ENCODE measurements at regions not wholly inside any gene's neighbourhood (a gene's known extent, or its start where the extent isn't known, plus 50 kb on each side); places are given as distances from the start of the nearest gene placed in this dataset.

DNA sequence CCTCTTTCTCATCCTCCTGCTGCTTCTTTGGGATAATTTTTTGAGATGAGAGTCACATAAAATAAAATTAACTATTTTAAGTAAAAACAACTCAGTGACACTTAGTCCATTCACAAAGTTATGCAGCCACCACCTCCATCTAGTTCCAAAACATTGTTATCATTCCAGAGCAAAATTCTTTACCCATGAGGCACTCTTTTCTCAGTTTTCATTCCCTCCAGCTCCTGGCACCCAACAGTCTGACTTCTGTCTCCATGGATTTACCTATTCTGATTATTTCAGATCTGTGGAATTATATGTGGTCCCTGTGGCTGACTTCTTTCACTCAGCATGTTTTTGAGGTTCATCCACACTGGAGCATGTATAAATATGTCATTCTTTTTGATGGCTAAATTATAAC, 239.9 kb upstream of the DYNLRB2 start:
- no peak for DNase-seq

DNA sequence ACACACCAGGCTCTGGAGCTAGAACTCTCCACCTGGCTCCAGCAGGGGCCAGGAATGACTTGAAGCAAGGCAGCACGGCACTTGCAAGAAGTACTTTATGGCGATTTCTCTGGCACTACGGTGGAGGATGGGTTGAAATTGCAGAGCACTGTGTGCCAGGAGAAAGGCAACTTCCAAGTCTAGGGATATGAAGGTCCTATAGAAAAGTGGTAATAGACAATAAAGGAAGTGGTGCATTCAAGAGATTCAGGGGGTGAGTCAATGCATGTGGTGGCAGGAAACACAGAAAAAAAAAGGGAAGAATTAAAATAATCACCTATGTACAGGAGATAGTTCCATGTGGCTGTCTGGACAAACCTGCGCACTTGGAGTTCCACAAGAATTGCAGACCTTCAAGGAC, 240.3 kb upstream of the DYNLRB2 start:
- DNase-seq = no peak

DNA sequence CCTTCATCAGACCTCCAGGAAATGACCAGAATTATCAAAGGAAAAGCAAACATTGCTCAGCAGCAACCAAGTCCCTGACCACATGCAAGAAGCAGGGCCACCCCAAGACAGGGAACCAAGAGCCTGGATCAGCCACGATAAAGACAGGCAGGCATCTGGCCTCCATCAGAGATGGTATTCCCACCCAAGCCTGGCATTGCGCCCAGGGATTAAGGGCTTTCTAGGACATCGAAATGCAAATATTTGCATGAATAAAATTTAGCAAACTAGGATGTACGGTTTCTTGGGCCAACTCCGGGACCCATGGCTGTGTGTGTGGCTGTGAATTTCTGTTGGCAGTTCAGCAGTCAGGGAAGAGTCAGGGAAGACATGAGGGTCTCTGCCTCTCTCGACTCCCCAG, 241.4 kb upstream of the DYNLRB2 start:
- DNase-seq = no peak

DNA sequence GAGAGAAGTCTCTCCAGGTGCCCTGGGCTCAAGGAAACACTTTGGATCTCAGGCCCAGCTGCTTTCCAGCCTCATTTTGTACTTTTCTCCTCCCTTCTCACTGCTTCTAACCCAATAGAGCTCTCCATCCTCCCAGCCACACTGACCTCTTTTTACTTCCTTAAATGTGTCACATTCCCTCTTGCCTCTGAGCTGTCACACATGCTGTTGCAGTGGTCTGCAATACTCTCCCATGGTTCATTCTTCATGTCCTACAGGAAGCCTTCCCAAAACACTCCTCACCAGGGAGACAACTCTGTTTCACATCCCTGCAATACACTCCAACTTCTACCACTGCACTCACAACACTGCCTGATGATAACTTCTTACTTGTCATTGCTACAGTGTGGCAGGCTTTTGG, 242.1 kb upstream of the DYNLRB2 start:
- DNase-seq = peak; percentile 29

DNA sequence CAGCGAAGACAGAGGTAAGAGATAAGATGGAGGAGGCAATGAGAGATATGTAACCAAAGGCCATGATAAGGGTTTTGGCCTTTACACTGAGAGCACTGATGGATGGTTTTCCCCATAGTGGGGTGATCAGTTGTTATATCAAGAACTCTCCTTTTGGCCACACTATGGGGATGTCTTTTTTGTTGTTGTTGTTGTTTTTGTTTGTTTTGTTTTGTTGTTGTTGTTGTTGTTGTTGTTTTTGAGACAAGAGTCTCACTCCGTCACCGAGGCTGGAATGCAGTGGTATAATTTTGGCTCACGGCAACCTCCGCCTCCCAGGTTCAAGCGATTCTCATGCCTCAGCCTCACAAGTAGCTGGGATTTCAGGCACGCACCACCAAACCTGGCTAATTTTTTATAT, 244.8 kb upstream of the DYNLRB2 start:
- no peak for DNase-seq

DNA sequence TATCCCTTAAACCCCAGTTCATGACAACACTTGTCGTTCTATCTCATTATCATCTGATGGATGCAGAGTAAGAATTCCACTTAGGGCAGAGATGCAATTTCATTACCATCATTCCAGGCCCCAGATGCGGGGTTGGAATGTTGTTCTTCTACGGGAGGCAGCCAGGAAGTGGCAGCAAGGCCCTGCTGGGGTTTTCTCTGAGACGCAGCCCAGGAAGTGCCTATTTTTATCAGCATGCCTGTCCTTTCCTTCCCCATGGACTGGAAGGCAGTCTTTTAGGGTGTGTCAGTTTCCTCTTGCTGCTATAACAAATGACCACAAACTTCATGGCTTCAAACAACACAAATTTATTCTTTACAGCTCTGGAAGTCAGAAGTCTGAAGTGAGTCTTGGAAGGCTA, 246.6 kb upstream of the DYNLRB2 start:
- no peak for DNase-seq

DNA sequence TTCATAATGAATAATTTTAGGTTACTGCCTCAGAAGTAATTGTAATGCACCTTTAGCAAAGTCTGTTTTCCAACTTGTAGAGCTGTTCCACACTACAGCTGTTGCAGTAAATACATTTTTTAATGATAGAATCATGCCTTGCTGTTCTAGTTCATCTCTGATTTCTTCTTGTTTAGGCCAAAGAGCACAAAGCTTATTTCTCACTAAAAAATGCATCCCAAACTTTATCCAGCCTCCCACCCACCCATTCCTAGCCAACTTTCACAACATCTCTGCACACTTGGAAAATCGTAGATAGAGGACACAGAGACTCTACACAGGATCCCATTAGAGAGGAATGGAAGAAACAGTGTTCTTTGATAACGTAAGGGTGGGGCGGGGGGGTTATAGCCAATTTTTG, 252.2 kb upstream of the DYNLRB2 start:
- DNase-seq = no peak

DNA sequence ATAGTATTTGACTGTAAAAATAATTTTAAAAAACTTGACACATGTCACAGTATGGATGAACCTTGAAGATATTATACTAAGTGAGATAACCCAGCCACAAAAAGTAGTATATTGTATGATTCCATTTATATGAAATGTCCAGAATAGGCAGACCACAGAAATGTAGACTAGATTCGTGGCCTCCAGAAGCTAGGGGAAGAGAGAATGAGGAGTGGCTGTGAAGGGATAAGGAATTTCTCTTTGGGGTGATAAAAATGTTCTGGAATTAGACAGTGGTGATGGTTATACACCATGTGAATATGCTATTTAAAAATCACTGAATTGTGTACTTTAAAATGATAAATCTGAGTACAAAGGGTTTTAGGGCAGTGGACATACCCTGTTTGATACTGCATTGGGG, 253.1 kb upstream of the DYNLRB2 start:
- DNase-seq = no peak

DNA sequence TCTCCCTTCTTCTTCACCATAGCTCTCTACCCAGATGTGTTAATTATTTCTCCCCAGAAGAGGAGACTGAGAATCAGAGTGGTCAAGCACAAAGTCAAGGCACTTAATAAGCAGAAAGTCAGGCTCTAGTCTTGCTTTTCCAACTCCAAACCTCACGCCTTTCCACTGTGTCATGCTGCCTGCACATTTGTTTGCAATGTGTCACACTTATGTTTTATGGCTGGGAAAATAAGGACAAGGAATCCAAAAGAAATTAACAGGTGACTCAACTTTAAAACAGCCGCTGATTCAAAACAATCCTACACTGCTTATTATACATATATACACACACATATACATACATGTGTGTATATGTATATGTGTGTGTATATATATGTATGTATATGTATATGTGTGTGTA, 255.7 kb upstream of the DYNLRB2 start:
- no peak for DNase-seq

DNA sequence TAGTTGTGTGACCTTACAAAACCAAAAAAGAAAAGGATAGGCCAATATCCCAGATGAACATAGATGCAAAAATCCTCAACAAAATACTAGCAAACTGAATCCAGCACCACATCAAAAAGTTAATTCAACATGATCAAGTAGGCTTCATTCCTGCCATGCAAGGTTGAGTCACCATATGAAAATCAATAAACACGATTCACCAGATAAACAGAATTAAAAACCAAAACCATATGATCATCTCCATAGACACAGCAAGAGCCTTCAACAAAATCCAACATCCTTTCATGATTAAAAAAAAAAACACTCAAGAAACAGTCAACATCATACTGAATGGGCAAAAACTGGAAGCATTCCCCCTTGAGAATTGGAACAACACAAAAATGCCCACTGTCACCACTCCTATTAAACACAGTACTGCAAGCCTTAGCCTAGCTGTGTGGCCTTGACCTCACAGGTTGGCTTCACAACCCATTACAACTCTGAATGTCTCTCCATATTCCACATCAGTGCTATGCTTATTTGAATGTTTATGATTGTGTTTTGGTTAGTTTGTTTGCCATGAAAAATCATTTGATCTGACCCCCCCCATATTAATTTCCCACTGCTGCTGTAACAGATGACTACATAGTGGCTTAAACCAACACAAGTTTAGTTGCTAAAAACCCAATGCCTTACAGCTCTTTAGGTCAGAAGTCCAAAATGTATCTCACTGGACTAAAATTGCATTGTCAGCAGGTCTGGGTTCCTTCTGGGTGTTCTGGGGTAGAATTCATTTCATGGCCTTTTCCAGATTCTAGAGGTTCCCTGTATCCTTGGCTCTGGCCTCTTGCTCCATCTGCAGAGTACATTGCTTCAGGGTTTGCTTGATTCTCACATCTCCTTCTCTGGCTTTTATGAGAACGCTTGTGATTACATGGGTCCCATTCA, 257.1 kb upstream of the DYNLRB2 start:
- DNase-seq = no peak

DNA sequence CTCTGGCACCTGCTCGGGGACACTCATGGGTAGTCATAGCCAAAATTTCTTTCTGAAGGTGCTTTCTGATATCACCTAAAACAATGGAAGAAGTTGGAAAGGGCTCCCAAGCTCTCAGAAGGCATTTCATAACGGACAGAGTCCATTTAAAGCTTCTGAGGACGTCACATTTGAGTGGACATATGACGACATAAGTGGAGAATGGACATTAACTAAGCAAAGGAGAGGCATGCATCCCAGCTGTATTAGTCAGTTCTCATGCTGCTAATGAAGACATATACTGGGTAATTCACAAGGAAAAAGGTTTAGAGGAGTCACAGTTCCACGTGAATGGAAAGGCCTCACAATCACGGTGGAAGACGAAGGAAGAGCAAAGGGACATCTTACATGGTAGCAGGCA, 260.2 kb upstream of the DYNLRB2 start:
- no peak for DNase-seq

DNA sequence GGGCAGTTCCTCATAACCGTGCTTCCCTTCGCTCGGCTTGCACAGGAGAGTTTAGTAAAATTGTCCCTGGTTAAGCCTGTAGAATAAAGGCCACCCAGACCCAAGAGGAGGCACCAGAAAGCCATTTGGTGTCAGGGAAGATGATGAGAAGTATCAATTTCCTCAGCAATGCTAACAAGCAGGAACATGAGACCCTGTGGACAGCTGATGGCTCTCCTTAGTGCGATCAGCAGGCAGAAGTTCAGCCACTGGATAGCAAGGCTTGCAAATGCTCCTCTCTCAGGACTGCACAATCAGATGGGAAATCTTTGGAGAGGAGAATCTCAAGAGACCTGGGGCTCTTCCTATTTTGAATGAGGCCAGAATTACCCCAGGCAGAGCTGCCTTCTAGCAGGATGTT, 261.1 kb upstream of the DYNLRB2 start:
- DNase-seq = no peak

DNA sequence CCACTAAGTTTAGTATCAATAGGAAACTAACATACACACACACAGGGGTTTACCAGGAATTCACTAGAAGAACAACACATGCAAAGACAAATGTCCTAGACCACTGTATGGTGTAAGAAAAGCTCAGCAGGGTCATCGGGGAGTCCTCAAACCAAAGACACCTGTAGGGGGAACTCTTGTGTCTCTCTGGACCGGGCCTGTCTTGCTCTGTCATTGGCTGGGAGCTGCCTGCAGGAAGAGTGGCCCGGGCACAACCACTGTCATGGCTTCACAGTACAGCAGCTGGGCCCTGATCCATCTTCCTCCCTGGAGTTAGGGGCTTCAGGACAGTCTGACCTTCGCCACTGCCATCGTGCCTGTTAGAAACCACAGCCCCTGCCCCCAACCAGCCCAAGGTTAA, 263.6 kb upstream of the DYNLRB2 start:
- DNase-seq = no peak

DNA sequence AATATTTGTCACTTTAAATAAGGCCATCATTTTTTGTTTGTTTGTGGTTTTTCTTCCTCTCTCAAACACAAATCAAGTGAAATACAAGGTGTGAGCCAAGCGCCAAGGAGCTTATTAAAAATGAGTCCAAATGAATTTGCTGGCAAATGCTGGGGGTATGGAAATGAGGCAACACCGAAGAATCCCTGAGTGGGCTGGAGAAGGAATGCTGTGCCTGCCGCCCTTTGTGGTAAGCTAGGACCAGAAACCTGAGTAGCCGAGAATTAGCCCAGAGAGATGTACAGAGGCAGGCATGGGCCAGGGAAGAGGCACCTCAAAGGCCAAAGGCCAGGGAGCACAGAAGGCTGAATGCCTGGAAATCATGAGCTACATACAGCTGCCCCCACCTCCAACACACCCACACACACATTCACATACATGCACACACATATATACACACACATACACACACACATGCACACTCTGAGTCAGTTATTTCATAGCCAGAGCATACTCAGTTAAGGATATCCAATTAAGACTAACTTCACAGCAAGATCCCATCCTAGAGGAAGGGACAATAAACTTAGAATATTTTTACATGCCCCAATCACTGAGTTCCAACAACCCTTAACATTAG, 266.1 kb upstream of the DYNLRB2 start:
- DNase-seq = no peak

DNA sequence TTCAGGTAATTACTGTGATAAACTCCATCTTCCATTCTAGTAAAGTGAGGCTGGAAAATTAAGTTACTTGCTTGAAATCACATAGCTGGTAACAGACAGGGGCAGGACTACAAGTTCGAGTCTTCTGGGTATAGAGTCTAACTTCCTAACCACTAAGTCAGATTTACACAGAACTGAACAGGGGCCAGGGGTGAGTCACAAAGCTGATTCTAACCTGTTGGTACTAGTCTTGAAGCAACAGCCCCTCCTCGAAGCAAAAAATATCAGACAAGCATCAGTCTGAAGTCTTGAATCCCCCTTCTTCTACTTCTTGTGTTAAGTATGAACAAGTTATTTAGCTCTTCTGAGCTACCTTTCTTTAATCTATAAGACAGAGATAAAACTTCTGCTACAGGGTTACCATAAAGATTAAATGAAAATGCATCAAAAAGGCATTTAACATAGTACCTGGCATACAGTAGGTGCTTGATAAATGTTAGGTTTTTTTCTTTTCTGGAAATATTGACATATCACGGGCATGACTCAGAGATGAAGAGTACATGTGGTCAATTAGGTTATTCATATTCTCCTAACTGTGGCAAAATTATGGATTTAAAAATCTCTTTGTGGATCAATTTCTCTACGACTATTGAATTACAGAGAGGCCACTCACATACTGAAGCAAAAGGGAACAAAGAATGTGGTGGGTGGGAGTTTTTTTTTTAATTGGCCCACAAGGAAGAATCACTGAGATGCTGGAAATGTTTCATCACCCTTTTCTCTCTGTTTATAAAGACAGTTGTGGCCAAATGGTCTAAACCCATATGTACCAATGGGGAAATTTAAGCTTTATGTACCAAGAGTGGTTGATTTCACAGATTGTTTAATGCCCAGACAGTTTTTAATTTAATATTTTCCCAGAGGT, 266.9 kb upstream of the DYNLRB2 start:
- no peak for DNase-seq

DNA sequence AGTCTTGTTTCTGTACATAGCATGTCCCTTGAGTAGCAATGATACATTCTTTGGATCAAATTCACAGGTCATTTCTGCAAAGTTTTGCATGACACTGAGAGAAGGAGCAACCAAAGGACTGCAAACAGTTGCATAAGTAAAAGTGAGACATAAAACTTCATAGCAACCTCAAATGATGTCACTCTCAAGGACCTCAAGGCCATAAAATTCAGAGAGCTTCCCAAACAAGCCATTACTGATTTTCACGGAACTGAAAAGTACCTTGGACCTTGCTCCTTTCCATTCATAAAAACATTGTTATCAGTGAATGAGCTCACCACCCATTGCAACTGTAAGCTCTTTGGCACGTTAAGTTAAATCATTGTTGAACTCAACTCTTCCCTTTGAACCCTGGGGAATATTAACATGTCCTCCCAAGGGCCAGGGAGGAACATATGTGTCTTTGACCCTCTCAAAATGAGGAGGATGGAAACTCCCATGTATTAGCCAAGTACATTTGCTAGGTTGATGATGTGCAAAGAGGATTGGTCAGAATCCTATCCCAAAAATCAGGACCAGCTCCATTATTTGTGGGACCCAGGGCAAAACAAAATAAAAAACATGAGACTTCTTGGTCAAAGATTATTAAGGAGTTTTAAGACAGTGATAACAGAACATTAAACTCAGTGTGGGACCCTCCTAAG, 275.0 kb upstream of the DYNLRB2 start:
- DNase-seq = no peak

DNA sequence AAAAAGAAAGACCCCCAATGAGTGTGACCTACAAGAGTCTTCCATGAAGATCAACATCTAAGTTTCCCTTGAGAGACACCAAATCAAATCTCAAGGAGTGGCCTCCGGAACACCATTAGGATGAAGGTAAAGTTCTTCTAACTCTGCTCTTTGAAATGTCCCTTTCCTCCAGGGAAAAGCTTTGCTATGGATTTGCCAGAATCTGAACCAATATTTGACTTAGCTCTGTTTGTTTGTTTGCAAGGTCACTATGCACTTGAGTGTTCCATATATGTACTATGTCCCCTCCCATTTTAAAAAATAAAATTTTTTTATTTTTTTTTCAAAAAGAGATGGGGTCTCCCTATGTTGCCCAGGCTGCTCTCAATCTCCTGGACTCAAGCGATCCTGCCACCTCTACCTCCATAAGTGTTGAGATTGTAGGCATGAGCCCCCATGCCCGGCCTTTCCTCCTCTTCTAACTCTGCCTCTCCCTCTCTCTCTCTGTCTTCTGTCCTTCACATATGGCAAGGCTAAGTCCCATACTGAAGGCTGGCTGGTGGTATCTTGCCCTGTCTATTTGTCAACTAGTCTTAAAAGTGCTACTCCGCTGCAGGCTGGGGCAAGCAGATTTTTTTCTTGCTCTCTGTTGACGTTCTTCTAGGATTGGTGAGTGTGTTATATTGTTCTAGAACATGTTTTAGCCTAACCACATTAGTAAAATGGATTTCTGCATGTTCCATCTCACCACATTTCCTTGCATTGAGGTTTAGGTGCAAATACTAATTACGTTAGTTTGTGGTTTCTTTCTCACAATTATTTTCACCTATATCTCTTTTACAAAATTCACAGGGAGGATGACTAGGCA, 276.7 kb upstream of the DYNLRB2 start:
- DNase-seq = no peak

DNA sequence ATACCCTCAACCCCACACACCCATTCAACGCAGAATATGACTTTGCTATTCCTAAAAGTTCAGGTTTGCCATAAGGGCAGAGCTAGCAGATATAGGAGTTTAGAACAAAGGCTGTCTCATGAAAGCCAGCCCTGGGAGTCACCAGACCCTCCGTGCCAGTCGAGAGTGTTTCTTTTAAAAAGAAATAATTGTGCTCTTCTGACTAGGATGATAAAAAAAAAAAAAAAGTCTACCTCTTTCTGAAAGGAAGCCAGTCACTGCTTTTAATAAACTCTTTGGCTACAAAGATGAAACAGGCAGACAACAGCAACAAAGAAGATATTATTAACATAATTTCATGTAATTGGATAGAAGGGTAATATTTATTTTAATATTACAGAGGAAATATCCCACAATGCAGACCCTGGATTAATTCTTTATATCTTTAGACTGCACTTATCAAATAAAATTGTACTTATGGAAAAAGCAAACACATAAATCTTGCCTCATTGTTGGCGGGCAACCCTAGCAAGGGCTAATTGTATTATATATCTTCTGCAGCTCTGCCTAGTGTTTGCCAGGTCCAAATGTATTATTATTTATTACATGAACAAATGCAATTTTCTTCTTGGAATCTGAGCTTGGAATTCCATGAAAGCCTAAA, 277.5 kb upstream of the DYNLRB2 start:
- no peak for DNase-seq

DNA sequence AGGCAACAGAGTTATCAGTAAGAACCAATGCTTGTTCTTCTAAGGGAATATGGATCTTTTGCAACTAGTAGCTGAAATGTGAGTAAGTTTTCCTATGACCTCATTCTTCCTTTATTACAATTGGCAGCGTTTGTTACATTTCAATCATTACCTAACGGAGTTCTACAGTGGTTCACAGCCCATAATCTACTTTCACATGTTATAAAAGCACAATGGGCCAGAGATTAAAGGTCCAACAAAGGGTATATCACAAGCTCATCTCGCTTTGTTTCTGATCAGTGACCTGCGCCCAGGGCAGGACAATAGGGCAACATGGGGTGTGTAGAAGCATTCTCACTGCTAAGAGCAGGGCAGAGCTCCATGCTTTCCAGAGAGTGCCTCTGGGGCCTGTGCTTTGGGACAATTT, 279.9 kb upstream of the DYNLRB2 start:
- no peak for DNase-seq

DNA sequence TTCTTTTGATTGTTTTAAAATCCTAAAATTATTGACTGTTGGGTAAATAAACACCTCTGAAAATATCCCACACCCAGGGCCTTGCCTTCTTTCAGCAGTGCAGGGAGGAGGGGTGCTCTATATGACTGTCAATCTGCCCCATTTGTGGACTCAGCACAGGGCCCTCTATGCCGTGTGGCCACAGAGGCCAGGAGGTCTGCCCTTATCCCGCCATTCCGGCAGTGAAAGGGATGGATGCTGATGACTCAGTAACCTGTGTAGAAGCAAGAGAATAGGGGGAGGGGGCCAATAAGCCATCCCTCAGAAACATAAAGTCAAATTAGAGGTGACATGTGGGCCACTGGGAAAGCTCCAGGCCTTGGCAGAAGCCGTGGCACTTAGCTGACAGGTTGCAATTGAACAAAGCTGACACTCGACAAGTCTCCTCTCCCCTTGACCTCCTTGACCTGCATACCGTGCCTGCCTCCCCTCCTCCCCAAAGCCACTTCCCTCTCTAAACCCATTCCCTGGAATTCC, 281.4 kb upstream of the DYNLRB2 start:
- no peak for DNase-seq

Data from renal pelvis (tissue), 1 donor.